Activated naive CD4-positive, alpha-beta T cell treated with Interleukin-2 at 50 U/mL for 16 hours (primary cell): ENCODE measurements at regions not wholly inside any gene's neighbourhood (a gene's known extent, or its start where the extent isn't known, plus 50 kb on each side); places are given as distances from the start of the nearest gene placed in this dataset.
"Not testable (repeated sequence)": the region's sequence is repeated elsewhere in the genome, so short reads cannot be mapped to it uniquely, and the experiment has no call there.

Experiments used
- DNase-seq: peaks from one replicate; pipeline ENCODE4 v3.0.0-alpha.2; 2020

GRCh38 chr5:106874974-106875373 lies 795.8 kb downstream of the EFNA5 start:
- no peak for DNase-seq

- no peak for DNase-seq
These were observed 796.2 kb downstream of the EFNA5 start for GRCh38 chr5:106874531-106874930.

DNA sequence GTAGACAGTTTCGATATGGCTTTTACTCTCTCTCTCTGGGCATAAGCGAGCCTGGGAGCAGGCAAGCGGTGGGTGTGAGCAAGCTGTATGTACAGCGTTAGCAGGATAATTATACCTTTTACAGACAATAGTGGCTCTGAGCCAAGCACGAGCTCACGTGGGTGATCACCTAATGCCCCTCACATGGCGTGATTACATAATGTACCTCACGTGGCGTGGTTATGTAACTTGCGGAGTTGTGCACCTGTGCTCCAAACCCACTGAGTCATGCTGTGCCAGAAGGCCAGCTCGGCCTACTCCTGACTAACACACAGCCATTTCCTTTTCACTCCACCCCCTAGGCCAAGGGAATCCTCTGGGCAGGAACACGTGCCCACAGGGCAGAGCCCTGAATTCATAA lies 797.2 kb downstream of the EFNA5 start:
- no peak for DNase-seq

DNA sequence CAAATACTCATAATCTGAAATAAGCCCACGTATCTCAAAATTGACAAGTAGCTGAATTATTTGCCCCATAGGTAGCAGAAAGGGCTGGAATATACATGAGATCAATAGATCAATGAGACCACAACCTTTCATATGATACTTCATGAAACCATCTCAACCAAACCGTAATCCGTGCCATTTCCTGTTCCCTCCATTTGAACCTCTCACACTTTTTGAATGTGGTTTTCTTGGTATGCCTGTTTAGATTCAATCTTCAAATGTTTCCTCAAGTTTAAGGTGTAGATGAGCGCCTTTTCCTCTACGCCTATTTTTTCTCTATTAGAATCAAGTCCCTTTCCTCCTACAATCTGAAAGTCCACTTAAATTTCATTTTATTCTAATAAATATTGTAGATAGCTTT lies 805.5 kb downstream of the EFNA5 start:
- no peak for DNase-seq

- no peak for DNase-seq
These were observed 808.1 kb downstream of the EFNA5 start for GRCh38 chr5:106862450-106863193.

- DNase-seq = no peak
These were observed 810.2 kb downstream of the EFNA5 start for GRCh38 chr5:106860398-106861044.

DNA sequence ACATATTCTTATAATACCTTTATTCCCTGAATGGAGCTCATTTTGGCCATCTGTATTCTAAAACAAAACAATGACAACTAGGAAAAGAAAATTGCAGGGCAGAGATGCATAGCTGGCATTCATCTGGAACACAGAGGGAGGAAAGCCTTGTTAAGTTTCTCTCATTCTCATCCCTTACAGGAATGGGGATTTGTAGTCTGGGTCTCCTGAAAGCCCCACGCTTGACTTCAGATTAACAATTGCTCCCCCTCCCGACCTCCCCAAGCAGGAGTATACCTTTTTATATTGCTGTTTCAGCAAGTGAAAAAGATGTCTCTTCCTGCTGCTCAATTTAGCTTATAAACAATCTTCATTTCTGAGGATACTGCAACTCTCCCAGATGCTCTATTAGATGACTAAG lies 812.1 kb downstream of the EFNA5 start:
- DNase-seq = no peak

DNA sequence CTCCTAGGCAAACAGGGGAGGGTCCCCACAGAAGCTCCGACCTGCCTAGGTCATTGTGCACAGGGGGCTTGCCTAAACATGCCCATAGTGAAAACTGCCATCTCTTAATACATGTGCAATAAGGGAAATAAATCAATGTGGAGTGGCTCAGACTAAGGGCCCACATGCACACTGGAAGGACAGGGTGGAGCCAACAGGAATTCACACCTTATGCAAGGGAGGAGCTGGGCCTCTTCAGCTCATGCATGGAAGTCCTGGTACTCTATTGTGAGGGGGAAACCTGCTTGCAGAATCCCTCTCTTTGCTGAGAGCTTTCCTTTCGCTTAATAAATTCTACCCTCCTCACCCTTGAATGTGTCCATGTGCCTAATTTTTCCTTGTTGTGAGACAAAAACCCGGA lies 815.8 kb downstream of the EFNA5 start:
- no peak for DNase-seq

DNA sequence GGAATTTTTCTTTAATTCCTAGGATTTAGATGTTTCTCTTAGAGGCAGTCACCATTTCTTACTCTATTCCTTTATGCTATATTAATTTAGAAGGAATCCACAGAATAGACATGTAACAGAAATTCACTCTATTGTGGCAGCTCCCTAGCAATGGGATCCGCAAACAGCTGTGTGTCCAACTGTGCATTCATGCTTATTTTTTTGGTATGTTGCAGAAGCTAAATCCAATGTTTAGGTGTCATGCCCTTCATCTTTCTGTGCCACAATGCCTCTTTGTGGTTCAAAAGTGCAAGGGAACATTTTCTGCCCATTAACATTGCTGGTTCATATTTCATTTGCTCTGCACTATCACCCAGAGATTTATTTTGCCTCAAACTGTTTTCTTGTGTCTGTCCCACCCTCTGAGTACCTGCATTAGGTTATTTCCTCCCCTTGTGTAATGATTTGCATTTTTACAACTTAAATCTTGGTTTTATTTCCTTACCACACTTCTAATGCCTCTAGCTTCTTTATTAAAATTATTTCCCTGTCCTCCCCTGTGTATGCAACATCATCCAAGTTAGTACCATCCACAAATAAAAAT lies 816.5 kb downstream of the EFNA5 start:
- DNase-seq = no peak

DNA sequence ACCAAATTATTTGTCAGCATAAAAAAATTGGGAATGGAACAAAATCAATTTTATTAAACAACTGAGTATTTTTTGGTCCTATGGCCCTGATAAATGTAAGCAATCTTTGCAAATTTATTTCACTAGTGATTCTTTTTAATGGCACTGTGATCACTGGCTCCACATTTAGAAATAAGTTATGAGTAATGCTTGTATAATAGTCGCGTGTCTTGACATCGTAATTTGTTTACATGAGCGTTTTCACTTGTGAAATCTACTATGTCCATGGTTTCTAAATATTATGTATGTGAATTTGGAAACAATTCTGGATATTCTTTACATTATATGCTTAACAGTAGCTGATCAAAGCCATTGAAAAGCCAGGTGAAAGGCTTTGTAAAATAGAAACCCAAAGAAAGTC lies 817.5 kb downstream of the EFNA5 start:
- no peak for DNase-seq

DNA sequence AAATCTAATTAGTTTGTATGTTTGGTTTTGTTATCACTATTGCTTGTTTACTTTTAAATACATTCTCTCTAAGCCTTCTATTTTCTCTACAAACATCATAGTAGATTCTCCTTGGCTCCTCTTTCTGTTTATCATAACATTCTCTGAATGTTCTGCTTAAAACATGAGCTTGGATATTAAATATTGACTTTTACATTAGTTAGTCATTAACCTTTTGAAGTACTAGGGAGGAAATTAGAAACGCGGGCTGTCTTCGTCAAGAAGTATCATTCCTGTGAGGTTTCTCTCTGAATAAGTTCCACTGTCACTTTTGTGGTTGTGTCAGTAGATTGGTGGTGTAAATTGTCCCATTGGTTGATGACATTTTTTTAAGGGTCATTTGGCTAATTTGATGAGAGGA lies 821.5 kb downstream of the EFNA5 start:
- DNase-seq = no peak

- no peak for DNase-seq
These were observed 826.8 kb downstream of the EFNA5 start for GRCh38 chr5:106843812-106844416.

DNA sequence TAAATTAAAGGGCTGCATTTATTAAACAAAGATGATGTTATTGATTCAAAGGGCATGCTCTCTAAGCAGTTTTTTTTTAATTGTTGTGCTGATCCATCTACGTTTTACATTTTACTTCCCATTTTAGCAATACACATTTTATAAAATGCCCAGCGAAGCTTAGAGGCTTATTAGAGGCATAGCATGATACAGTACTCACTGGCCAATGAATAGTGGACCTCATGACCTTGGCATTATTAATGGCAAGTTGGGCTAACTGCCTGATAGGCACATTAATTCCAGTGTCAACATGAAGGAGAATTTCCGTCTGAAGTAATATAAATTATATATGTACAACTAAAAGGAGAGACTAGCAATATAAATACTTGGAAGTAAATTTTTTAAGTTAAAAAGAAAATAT lies 837.2 kb downstream of the EFNA5 start:
- DNase-seq = no peak

- DNase-seq = no peak
These were observed 843.7 kb downstream of the EFNA5 start for GRCh38 chr5:106827061-106827460.

GRCh38 chr5:106825374-106825773 lies 845.4 kb downstream of the EFNA5 start:
- no peak for DNase-seq

DNA sequence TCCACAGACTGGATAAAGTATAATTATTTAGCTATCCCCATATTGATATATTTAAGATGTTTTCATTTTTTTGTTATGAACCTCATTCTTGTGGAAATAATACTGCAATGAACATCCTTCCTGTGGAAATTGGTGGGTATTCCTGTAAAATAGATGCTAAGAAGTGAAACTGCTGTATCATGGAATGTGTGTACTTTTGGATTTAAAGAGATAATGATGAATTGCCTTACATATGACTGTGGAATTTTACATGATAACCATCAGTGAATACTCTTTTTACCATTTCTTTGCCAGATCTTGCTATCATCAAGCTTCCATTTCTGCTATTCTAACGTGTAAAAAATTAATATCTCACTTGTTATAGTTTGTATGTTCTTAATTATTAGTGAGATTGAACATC lies 847.9 kb downstream of the EFNA5 start:
- no peak for DNase-seq

GRCh38 chr5:106818552-106818951 lies 852.2 kb downstream of the EFNA5 start:
- no peak for DNase-seq

DNA sequence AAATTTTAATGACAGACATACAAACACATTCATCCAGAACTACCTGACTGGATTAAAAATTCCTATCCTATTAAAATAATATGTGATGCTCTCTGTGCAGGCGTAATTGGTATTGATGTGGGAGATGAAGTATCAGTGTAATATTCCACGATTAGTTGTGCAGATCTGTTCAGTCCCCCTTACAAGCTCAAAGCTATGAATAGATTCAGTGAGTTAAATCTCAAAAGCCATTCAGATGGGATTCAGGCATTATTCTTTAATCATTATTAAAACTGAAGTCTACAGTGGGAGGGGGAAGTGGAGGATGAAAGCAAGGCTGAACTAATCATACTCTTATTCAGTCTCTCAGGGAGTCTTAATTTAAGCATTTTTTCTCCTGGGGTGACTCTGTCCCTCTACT lies 855.8 kb downstream of the EFNA5 start:
- DNase-seq = no peak

- DNase-seq = no peak
These were observed 869.2 kb downstream of the EFNA5 start for GRCh38 chr5:106801554-106801953.

DNA sequence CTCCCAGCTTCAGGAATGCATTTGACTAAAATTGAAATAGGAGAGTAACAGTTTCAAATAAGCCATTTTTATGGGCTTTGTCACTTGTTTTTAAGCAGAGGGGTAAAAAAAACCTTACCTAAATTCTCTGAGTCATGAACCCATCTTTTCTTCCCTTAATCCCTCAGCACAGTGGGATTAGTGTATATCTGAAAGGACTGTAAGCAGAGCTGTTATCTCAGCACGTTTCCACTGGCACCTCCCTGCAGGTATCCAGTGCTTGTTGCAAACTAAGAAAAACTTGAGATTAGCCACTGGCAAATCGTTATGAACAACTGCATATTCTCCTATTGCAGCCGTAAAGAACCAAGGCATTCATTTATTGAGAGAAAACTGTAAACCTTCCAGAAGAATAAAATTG lies 872.7 kb downstream of the EFNA5 start:
- no peak for DNase-seq

DNA sequence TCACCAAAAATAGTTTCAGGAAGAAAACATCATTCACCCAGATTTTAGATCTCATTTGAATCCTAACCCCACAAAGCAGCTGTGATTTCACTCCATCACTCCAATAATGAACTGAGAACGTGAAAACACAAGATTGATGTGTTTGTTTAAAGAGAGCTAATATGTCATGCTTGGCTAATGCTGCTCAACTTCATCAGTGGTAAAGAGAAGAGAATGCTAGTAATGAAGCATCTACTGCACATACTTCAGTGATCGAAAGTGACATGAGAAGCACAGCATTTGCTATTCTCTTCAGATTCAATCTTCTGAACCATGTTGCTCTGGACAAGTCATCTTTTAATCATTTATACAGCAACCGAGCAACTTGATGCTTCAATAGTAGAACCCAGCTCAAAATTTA lies 874.7 kb downstream of the EFNA5 start:
- no peak for DNase-seq

- DNase-seq = no peak
These were observed 885.9 kb downstream of the EFNA5 start for GRCh38 chr5:106784846-106785245.

DNA sequence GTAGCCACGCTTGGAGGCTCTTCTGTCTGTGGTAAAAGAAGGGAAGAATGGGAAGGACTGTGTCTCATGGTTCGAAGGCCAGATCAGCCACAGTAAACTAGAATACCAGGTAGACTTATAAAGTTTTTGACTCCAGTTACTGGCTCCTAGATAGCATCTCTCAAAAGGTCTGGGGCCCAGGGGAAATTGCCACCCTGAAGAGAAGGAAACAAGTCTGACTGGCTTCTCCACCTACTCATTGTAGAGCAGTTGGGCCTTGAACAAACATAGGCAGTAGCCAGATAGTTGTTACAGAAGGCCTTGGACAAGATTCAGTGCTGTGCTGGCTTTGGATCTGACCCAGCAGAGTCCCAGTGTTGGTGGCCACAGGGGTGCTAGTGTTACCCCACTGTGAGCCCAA lies 890.4 kb downstream of the EFNA5 start:
- no peak for DNase-seq

- not testable (repeated sequence) for DNase-seq
These were observed 894.2 kb downstream of the EFNA5 start for GRCh38 chr5:106776515-106776914.
